Neural cell (in vitro differentiated cells): ENCODE measurements at regions not wholly inside any gene's neighbourhood (a gene's known extent, or its start where the extent isn't known, plus 50 kb on each side); places are given as distances from the start of the nearest gene placed in this dataset.
A peak's percentile ranks its signal among the peaks of the same experiment; 100 is the strongest.

Source experiments
- H2AFZ ChIP-seq: fragments of 200-600, 300-800 bp; sonication (generic), shearing (Covaris generic); 2 replicates; pipeline ENCODE4 v1.6.0; 2014; ENCODE audit warnings: low read depth, mild to moderate bottlenecking, antibody characterized with exemption, low read length, moderate library complexity
- H3F3A ChIP-seq: fragments of 200-600 bp; shearing (Covaris generic); 2 replicates; pipeline ENCODE4 v1.6.1; 2016; ENCODE audit warnings: mild to moderate bottlenecking, moderate library complexity, mixed read lengths, antibody characterized with exemption, low read length; ENCODE audit not compliant: insufficient read depth, poor library complexity, severe bottlenecking
- H3K27ac ChIP-seq: fragments of 200-600, 300-800 bp; sonication (generic), shearing (Covaris generic); 2 replicates; pipeline ENCODE4 v1.5.1; 2014; ENCODE audit warnings: mild to moderate bottlenecking, low read length, moderate library complexity
- H3K27me3 ChIP-seq: fragments of 300-800, 200-600 bp; sonication (generic), shearing (Covaris generic); 2 replicates; pipeline ENCODE4 v1.6.0; 2014; ENCODE audit warnings: mild to moderate bottlenecking, low read depth, low read length, moderate library complexity; ENCODE audit not compliant: insufficient read depth
- H3K36me3 ChIP-seq: fragments of 300-800, 200-600 bp; sonication (generic), shearing (Covaris generic); 2 replicates; pipeline ENCODE4 v1.5.1; 2014; ENCODE audit warnings: mild to moderate bottlenecking, antibody characterized with exemption, low read length, moderate library complexity; ENCODE audit not compliant: insufficient read depth
- H3K4me2 ChIP-seq: fragments of 300-800, 200-600 bp; sonication (generic), shearing (Covaris generic); 2 replicates; pipeline ENCODE4 v1.6.0; 2014; ENCODE audit warnings: mild to moderate bottlenecking, low read length
- H3K4me3 ChIP-seq: fragments of 300-800, 200-600 bp; sonication (generic), shearing (Covaris generic); 2 replicates; pipeline ENCODE4 v1.5.1; 2014; ENCODE audit warnings: mild to moderate bottlenecking, low read length, moderate library complexity
- H3K79me2 ChIP-seq: fragments of 200-600 bp; shearing (Covaris generic); replicated peaks from 2 replicates; pipeline ENCODE4 v1.6.0; 2014; ENCODE audit warnings: mild to moderate bottlenecking, low read length, moderate library complexity; ENCODE audit not compliant: insufficient read depth
- H3K9ac ChIP-seq: fragments of 300-800, 200-600 bp; sonication (generic), shearing (Covaris generic); 2 replicates; pipeline ENCODE4 v1.6.1; 2016; ENCODE audit warnings: mild to moderate bottlenecking, low read length, mixed read lengths
- H3K9me2 ChIP-seq: fragments of 200-600 bp; shearing (Covaris generic); 2 replicates; pipeline ENCODE4 v1.6.1; 2016; ENCODE audit warnings: mild to moderate bottlenecking, low read length, mixed read lengths; ENCODE audit not compliant: insufficient read depth
- H3K9me3 ChIP-seq: fragments of 200-600, 300-800 bp; sonication (generic), shearing (Covaris generic); 2 replicates; pipeline ENCODE4 v1.6.1; 2016; ENCODE audit warnings: mild to moderate bottlenecking, mixed run types, low read length, moderate library complexity, mixed read lengths
- H4K20me1 ChIP-seq: fragments of 200-600 bp; shearing (Covaris generic); 2 replicates; pipeline ENCODE4 v1.6.1; 2016; ENCODE audit warnings: mild to moderate bottlenecking, mixed run types; ENCODE audit not compliant: insufficient read depth
- EP300 ChIP-seq: fragments of 450-650 bp; conservative IDR thresholded peaks from 2 replicates; pipeline ENCODE4 v1.6.1; 2014; ENCODE audit warnings: antibody characterized with exemption, mild to moderate bottlenecking, moderate library complexity; ENCODE audit not compliant: poor library complexity, severe bottlenecking
- EZH2 ChIP-seq: fragments of 200-600, 300-800 bp; shearing (Covaris generic), sonication (generic); IDR thresholded peaks from 2 replicates; pipeline ENCODE4 v1.6.1; 2014; ENCODE audit warnings: antibody characterized with exemption, low read length, borderline replicate concordance, mild to moderate bottlenecking; ENCODE audit not compliant: insufficient read depth, poor library complexity, severe bottlenecking
- POLR2AphosphoS5 ChIP-seq: IDR thresholded peaks from 2 replicates; pipeline ENCODE4 v1.6.1; 2012
- RAD21 ChIP-seq: fragments of 450-650 bp; conservative IDR thresholded peaks from 2 replicates; pipeline ENCODE4 v1.6.1; 2014; ENCODE audit warnings: antibody characterized with exemption, mild to moderate bottlenecking, moderate library complexity
- SMC3 ChIP-seq: fragments of 450-650 bp; conservative IDR thresholded peaks from 2 replicates; pipeline ENCODE4 v1.6.1; 2014; ENCODE audit warnings: antibody characterized with exemption, mild to moderate bottlenecking, moderate library complexity; ENCODE audit not compliant: poor library complexity
- TAF1 ChIP-seq: IDR thresholded peaks from 2 replicates; pipeline ENCODE4 v1.6.1; 2012; ENCODE audit warnings: low read depth
- TF ChIP-seq, protein P1 (sequence below): fragments of 450-650 bp; IDR thresholded peaks from 2 replicates; pipeline ENCODE4 v1.5.1; 2014; ENCODE audit warnings: antibody characterized with exemption, mild to moderate bottlenecking, moderate library complexity; ENCODE audit not compliant: poor library complexity, severe bottlenecking
- TF ChIP-seq, protein P2 (sequence below): IDR thresholded peaks from 2 replicates; pipeline ENCODE4 v1.6.1; 2012; ENCODE audit warnings: borderline replicate concordance

DNA sequence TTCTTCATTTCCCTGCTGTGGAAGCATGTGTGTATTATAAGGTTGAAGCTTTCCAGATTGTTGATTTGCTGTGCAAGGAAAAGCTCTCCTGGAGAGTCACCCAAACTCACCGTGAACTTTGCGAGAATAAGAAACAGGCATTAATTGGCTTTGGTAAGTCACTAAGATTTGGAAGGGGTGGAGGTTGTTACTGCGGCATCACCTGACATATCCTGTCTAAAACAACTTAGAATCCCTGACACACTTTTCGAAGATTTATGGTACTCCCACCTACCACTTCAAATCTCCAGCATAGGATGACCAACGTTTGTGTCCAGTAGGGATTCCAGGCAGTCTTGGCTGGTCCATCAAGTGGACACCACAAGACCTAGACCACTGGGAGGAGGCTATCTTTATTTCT is 518.3 kb downstream of the MN1 start:
- Histone ChIP-seq H3K36me3 (no peaks in the 10 kb centered on the region), H3F3A (peaks cover 4% of the 10 kb centered on the region), H2AFZ (no peak overlapping the region), H4K20me1 (no peaks in the 10 kb centered on the region), H3K9ac (no peak overlapping the region), H3K4me2 (no peak overlapping the region), H3K4me3 (no peak overlapping the region), H3K9me2 (no peaks in the 10 kb centered on the region), H3K9me3 (no peaks in the 10 kb centered on the region), H3K27me3 (no peaks in the 10 kb centered on the region), H3K27ac (peak overlapping the region; percentile 86), H3K79me2 (no peaks in the 10 kb centered on the region)
- TF ChIP-seq EZH2: no peak
- TF ChIP-seq, protein P1, sequence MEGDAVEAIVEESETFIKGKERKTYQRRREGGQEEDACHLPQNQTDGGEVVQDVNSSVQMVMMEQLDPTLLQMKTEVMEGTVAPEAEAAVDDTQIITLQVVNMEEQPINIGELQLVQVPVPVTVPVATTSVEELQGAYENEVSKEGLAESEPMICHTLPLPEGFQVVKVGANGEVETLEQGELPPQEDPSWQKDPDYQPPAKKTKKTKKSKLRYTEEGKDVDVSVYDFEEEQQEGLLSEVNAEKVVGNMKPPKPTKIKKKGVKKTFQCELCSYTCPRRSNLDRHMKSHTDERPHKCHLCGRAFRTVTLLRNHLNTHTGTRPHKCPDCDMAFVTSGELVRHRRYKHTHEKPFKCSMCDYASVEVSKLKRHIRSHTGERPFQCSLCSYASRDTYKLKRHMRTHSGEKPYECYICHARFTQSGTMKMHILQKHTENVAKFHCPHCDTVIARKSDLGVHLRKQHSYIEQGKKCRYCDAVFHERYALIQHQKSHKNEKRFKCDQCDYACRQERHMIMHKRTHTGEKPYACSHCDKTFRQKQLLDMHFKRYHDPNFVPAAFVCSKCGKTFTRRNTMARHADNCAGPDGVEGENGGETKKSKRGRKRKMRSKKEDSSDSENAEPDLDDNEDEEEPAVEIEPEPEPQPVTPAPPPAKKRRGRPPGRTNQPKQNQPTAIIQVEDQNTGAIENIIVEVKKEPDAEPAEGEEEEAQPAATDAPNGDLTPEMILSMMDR: no peak
- no peak for TF ChIP-seq EP300
- TF ChIP-seq RAD21: no peak
- no peak for TF ChIP-seq SMC3

DNA sequence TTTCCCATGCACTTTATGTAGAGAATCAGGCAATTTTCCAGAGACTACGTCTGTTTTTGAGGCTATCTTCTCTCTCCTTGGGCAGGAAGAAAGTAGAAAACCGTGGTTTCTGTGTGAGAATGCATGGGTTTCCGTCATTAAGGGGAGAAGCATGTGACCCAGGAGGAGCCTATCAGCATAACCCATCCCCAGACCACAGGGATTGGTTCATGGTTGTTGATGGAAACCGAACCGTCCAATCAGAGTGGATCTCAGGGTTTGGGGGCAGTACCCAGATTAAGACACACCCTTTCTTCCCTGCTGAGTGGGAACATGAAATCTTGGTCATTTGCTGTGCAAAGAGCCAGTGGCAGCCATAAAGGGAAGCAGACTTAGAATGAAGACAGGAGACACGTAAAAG is 517.8 kb downstream of the MN1 start:
- no peak overlapping the region for H3K4me2 ChIP-seq
- TF ChIP-seq, protein P2, sequence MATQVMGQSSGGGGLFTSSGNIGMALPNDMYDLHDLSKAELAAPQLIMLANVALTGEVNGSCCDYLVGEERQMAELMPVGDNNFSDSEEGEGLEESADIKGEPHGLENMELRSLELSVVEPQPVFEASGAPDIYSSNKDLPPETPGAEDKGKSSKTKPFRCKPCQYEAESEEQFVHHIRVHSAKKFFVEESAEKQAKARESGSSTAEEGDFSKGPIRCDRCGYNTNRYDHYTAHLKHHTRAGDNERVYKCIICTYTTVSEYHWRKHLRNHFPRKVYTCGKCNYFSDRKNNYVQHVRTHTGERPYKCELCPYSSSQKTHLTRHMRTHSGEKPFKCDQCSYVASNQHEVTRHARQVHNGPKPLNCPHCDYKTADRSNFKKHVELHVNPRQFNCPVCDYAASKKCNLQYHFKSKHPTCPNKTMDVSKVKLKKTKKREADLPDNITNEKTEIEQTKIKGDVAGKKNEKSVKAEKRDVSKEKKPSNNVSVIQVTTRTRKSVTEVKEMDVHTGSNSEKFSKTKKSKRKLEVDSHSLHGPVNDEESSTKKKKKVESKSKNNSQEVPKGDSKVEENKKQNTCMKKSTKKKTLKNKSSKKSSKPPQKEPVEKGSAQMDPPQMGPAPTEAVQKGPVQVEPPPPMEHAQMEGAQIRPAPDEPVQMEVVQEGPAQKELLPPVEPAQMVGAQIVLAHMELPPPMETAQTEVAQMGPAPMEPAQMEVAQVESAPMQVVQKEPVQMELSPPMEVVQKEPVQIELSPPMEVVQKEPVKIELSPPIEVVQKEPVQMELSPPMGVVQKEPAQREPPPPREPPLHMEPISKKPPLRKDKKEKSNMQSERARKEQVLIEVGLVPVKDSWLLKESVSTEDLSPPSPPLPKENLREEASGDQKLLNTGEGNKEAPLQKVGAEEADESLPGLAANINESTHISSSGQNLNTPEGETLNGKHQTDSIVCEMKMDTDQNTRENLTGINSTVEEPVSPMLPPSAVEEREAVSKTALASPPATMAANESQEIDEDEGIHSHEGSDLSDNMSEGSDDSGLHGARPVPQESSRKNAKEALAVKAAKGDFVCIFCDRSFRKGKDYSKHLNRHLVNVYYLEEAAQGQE: no peak
- TF ChIP-seq EP300: no peak
- TF ChIP-seq EZH2: no peak
- no peak for TF ChIP-seq TAF1
- no peak for TF ChIP-seq POLR2AphosphoS5
- no peak for TF ChIP-seq RAD21
- TF ChIP-seq, protein P1: no peak
- H3F3A ChIP-seq: peaks cover 4% of the 10 kb centered on the region
- no peaks in the 10 kb centered on the region for H3K79me2 ChIP-seq
- H3K9me3 ChIP-seq: no peaks in the 10 kb centered on the region
- H2AFZ ChIP-seq: no peak overlapping the region
- H3K27ac ChIP-seq: peak overlapping the region; percentile 86
- no peaks in the 10 kb centered on the region for H4K20me1 ChIP-seq
- H3K9ac ChIP-seq: peak overlapping the region; percentile 40
- no peak overlapping the region for H3K4me3 ChIP-seq
- no peaks in the 10 kb centered on the region for H3K27me3 ChIP-seq
- H3K36me3 ChIP-seq: no peaks in the 10 kb centered on the region
- no peaks in the 10 kb centered on the region for H3K9me2 ChIP-seq
